HG03064 (cell line): ENCODE measurements at regions not wholly inside any gene's neighbourhood (a gene's known extent, or its start where the extent isn't known, plus 50 kb on each side); places are given as distances from the start of the nearest gene placed in this dataset.

Experiments
- ATAC-seq: cut with Tn5 transposase; IDR thresholded peaks from one replicate; pipeline ENCODE4 v1.9.1; 2021; ENCODE audit warnings: low read depth; ENCODE audit not compliant: unreplicated experiment

GRCh38 chr21:16590641-16591292, 861.0 kb downstream of the USP25 start:
- ATAC-seq, result no peak

- no peak for ATAC-seq
Measured at GRCh38 chr21:16592381-16592780, 862.6 kb downstream of the USP25 start.

GRCh38 chr21:16594191-16594590, 864.4 kb downstream of the USP25 start:
- no peak for ATAC-seq

GRCh38 chr21:16596369-16596768, 866.6 kb downstream of the USP25 start:
- no peak for ATAC-seq

GRCh38 chr21:16597753-16598152, 868.0 kb downstream of the USP25 start:
- no peak for ATAC-seq

- ATAC-seq, result no peak
Measured at GRCh38 chr21:16605597-16605996, 875.8 kb downstream of the USP25 start.

GRCh38 chr21:16606271-16606670, 876.5 kb downstream of the USP25 start:
- ATAC-seq, result no peak

GRCh38 chr21:16608209-16608830, 878.5 kb downstream of the USP25 start:
- no peak for ATAC-seq

- ATAC-seq, result no peak
Measured at GRCh38 chr21:16619281-16619680, 889.5 kb downstream of the USP25 start.

- ATAC-seq, result no peak
Measured at GRCh38 chr21:16620786-16621320, 891.1 kb downstream of the USP25 start.

- no peak for ATAC-seq
Measured at GRCh38 chr21:16624479-16625118, 888.2 kb upstream of the CXADR start.

- ATAC-seq, result no peak
Measured at GRCh38 chr21:16625491-16625890, 887.4 kb upstream of the CXADR start.

- no peak for ATAC-seq
Measured at GRCh38 chr21:16633831-16634459, 878.9 kb upstream of the CXADR start.

- ATAC-seq, result no peak
Measured at GRCh38 chr21:16634515-16634914, 878.3 kb upstream of the CXADR start.

- no peak for ATAC-seq
Measured at GRCh38 chr21:16640297-16641027, 872.4 kb upstream of the CXADR start.

- no peak for ATAC-seq
Measured at GRCh38 chr21:16642353-16642752, 870.5 kb upstream of the CXADR start.

GRCh38 chr21:16644685-16645084, 868.2 kb upstream of the CXADR start:
- ATAC-seq, result no peak

- ATAC-seq, result no peak
Measured at GRCh38 chr21:16650714-16651366, 862.0 kb upstream of the CXADR start.

- no peak for ATAC-seq
Measured at GRCh38 chr21:16651956-16652355, 860.9 kb upstream of the CXADR start.

- ATAC-seq, result no peak
Measured at GRCh38 chr21:16663436-16663835, 849.4 kb upstream of the CXADR start.
